ENCODE measurements at regions not wholly inside any gene's neighbourhood (a gene's known extent, or its start where the extent isn't known, plus 50 kb on each side); places are given as distances from the start of the nearest gene placed in this dataset.
A peak's percentile ranks its signal among the peaks of the same experiment; 100 is the strongest.

DNA sequence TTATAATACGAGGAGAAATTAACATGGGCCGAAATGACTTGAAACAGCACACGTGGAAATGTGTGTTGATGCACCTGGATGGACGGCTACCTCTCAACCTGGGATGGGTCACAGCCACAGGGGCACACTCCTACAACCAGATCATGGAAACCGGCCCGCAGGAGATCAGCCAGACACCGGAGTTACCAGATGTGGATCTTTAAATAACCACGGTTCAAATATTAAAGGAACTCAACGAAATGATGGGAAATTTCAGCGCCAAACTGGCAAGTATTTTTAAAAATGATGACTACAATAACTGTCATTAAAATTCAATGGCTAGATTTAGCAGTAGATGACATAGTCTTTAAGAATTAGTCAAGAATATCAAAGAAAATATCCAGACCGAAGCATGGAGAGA is 166.9 kb upstream of the GPR12 start:
- TF ChIP-seq, protein P1, sequence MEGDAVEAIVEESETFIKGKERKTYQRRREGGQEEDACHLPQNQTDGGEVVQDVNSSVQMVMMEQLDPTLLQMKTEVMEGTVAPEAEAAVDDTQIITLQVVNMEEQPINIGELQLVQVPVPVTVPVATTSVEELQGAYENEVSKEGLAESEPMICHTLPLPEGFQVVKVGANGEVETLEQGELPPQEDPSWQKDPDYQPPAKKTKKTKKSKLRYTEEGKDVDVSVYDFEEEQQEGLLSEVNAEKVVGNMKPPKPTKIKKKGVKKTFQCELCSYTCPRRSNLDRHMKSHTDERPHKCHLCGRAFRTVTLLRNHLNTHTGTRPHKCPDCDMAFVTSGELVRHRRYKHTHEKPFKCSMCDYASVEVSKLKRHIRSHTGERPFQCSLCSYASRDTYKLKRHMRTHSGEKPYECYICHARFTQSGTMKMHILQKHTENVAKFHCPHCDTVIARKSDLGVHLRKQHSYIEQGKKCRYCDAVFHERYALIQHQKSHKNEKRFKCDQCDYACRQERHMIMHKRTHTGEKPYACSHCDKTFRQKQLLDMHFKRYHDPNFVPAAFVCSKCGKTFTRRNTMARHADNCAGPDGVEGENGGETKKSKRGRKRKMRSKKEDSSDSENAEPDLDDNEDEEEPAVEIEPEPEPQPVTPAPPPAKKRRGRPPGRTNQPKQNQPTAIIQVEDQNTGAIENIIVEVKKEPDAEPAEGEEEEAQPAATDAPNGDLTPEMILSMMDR (IDR thresholded peaks at IDR 0.05): no peak
- H3K27me3 ChIP-seq (ENCODE audit: low read depth): no peaks in the 10 kb centered on the region
- no peaks in the 10 kb centered on the region for H3K36me3 ChIP-seq
- ATAC-seq (no peak), DNase-seq (no peak)
- H3K4me3 ChIP-seq: no peak overlapping the region
- no peaks in the 10 kb centered on the region for H3K4me1 ChIP-seq
- intact Hi-C loops (cut with DNase I): no loop called here
- H3K27ac ChIP-seq: no peak overlapping the region
- H3K9me3 ChIP-seq: no peaks in the 10 kb centered on the region

GRCh38 chr13:26926371-26926770 is 165.8 kb upstream of the GPR12 start:
- Histone ChIP-seq H3K27ac (no peak overlapping the region), H3K9me3 (no peaks in the 10 kb centered on the region), H3K4me3 (no peak overlapping the region), H3K27me3 (ENCODE audit: low read depth) (no peaks in the 10 kb centered on the region), H3K4me1 (no peaks in the 10 kb centered on the region), H3K36me3 (no peaks in the 10 kb centered on the region)
- DNase-seq (no peak), ATAC-seq (peak in 1 of 2 donors; percentile 36)
- TF ChIP-seq, protein P1 (IDR thresholded peaks at IDR 0.05): no peak
- intact Hi-C loops (cut with DNase I): no loop called here

- Histone ChIP-seq H3K4me3 (no peak overlapping the region), H3K4me1 (no peaks in the 10 kb centered on the region), H3K9me3 (no peaks in the 10 kb centered on the region), H3K27ac (no peak overlapping the region), H3K27me3 (ENCODE audit: low read depth) (peaks cover 8% of the 10 kb centered on the region), H3K36me3 (no peaks in the 10 kb centered on the region)
- peak in 1 of 2 donors; percentile 12 for ATAC-seq
- no peak for DNase-seq
- intact Hi-C loops (cut with DNase I): no loop called here
- TF ChIP-seq, protein P1 (IDR thresholded peaks at IDR 0.05): no peak
Measured at GRCh38 chr13:26923824-26924605, 163.4 kb upstream of the GPR12 start.

DNA sequence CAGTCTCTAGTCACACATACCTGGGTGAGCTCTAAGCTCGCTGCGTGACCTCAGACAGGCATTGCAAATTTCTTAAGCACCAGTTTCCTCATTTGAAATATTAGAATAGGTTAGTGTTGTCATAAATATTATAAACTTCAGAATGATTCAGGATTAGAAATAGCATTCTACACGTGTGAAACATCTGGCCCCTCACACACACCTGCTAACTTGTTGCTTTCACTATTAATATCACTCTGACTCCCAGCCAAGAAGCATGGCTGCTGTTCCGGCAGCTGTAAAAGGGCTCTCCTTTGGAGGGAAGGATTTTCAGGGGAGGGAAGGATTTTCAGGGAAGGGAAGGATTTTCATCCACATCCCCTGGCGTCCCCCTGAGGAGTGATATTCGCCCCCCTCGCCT is 161.3 kb upstream of the GPR12 start:
- H3K9me3 ChIP-seq: no peaks in the 10 kb centered on the region
- peaks cover 8% of the 10 kb centered on the region for H3K27me3 ChIP-seq (ENCODE audit: low read depth)
- intact Hi-C loops (cut with DNase I): no loop called here
- no peak overlapping the region for H3K27ac ChIP-seq
- TF ChIP-seq, protein P1 (IDR thresholded peaks at IDR 0.05): no peak
- no peaks in the 10 kb centered on the region for H3K36me3 ChIP-seq
- H3K4me3 ChIP-seq: no peak overlapping the region
- H3K4me1 ChIP-seq: no peaks in the 10 kb centered on the region
- no peak for DNase-seq
- no peak for ATAC-seq

- Histone ChIP-seq H3K9me3 (no peaks in the 10 kb centered on the region), H3K27me3 (ENCODE audit: low read depth) (peaks cover 8% of the 10 kb centered on the region), H3K27ac (no peak overlapping the region), H3K4me3 (no peak overlapping the region), H3K4me1 (no peaks in the 10 kb centered on the region), H3K36me3 (no peaks in the 10 kb centered on the region)
- DNase-seq (no peak), ATAC-seq (no peak)
- TF ChIP-seq, protein P1 (IDR thresholded peaks at IDR 0.05): no peak
- intact Hi-C loops (cut with DNase I): no loop called here
Measured at GRCh38 chr13:26920614-26921355, 160.2 kb upstream of the GPR12 start.

Measured in lower lobe of right lung (tissue), 2 donors.